ENCODE measurements at regions not wholly inside any gene's neighbourhood (a gene's known extent, or its start where the extent isn't known, plus 50 kb on each side); places are given as distances from the start of the nearest gene placed in this dataset.
"Not testable (repeated sequence)": the region's sequence is repeated elsewhere in the genome, so short reads cannot be mapped to it uniquely, and the experiment has no call there.

GRCh38 chr1:232378266-232379062 lies 251.5 kb downstream of the SIPA1L2 start:
- no peak for DNase-seq

- DNase-seq, result no peak
Measured at GRCh38 chr1:232377494-232377770, 252.5 kb downstream of the SIPA1L2 start.

GRCh38 chr1:232376632-232377493 lies 253.1 kb downstream of the SIPA1L2 start:
- no peak for DNase-seq

- DNase-seq, result no peak
Measured at GRCh38 chr1:232372841-232373440, 257.0 kb downstream of the SIPA1L2 start.

GRCh38 chr1:232372431-232372830 lies 257.5 kb downstream of the SIPA1L2 start:
- no peak for DNase-seq

- no peak for DNase-seq
Measured at GRCh38 chr1:232369451-232370296, 260.3 kb downstream of the SIPA1L2 start.

GRCh38 chr1:232368821-232369321 lies 261.1 kb downstream of the SIPA1L2 start:
- DNase-seq, result no peak

- DNase-seq, result no peak
Measured at GRCh38 chr1:232367293-232367692, 262.6 kb downstream of the SIPA1L2 start.

GRCh38 chr1:232364654-232365382 lies 265.1 kb downstream of the SIPA1L2 start:
- DNase-seq, result no peak

GRCh38 chr1:232363008-232363407 lies 266.9 kb downstream of the SIPA1L2 start:
- DNase-seq, result no peak

- DNase-seq, result no peak
Measured at GRCh38 chr1:232357416-232357815, 272.5 kb downstream of the SIPA1L2 start.

GRCh38 chr1:232355162-232356006 lies 274.5 kb downstream of the SIPA1L2 start:
- DNase-seq, result no peak

- DNase-seq, result no peak
Measured at GRCh38 chr1:232353001-232353400, 276.9 kb downstream of the SIPA1L2 start.

GRCh38 chr1:232352366-232352765 lies 277.6 kb downstream of the SIPA1L2 start:
- DNase-seq, result no peak

- no peak for DNase-seq
Measured at GRCh38 chr1:232351335-232351734, 278.6 kb downstream of the SIPA1L2 start.

GRCh38 chr1:232346844-232347243 lies 283.1 kb downstream of the SIPA1L2 start:
- no peak for DNase-seq

GRCh38 chr1:232344791-232345399 lies 285.0 kb downstream of the SIPA1L2 start:
- no peak for DNase-seq

- not testable (repeated sequence) for DNase-seq
Measured at GRCh38 chr1:232344186-232344585, 285.7 kb downstream of the SIPA1L2 start.

- no peak for DNase-seq
Measured at GRCh38 chr1:232340446-232340845, 289.5 kb downstream of the SIPA1L2 start.

- no peak for DNase-seq
Measured at GRCh38 chr1:232339073-232339472, 290.9 kb downstream of the SIPA1L2 start.

All from activated naive CD4-positive, alpha-beta T cell treated with Interleukin-2 at 50 U/mL for 16 hours (primary cell).